ENCODE measurements at regions not wholly inside any gene's neighbourhood (a gene's known extent, or its start where the extent isn't known, plus 50 kb on each side); places are given as distances from the start of the nearest gene placed in this dataset.
"Not testable (repeated sequence)": the region's sequence is repeated elsewhere in the genome, so short reads cannot be mapped to it uniquely, and the experiment has no call there.

DNA sequence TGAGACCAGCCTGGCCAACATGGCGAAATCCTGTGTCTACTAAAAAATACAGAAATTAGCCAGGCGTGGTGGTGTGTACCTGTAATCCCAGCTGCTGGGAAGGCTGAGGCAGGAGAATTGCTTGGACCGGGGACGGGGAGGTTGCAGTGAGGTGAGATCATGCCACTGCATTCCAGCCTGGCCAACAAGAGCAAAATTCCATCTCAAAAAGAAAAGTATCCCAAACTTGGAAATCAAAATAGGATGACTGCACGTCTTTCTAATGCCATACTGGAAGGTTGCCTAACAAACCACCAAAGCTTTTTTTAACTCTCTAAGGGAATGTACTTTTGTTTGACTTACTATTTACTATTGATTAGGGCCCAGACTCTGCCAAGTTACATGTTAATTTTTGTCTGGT is 79.6 kb upstream of the PRSS12 start:
- H2AFZ ChIP-seq (replicated peaks; ENCODE audit: low read length, poor library complexity); H2BK120ac ChIP-seq (ENCODE audit: low read depth, low read length); H3K9me1 ChIP-seq (ENCODE audit: insufficient read depth, low read length); H2BK15ac ChIP-seq (ENCODE audit: low read depth, low read length); H3K56ac ChIP-seq (ENCODE audit: extremely low read depth, insufficient read depth, low read length); intact Hi-C loops (cut with micrococcal nuclease); H4K5ac ChIP-seq (ENCODE audit: low read depth, low read length); H2BK5ac ChIP-seq (ENCODE audit: low read depth, low read length, poor library complexity, severe bottlenecking); H4K8ac ChIP-seq (ENCODE audit: low read depth in 2 of 2, low read length in 2 of 2); H2BK20ac ChIP-seq (ENCODE audit: low read depth, low read length); H3K18ac ChIP-seq (ENCODE audit: low read depth, low read length); POLR2A ChIA-PET (ENCODE audit: unreplicated experiment); CTCF ChIA-PET; H2AK5ac ChIP-seq (ENCODE audit: low read depth, low read length); H3K27me3 ChIP-seq (ENCODE audit: control insufficient read depth, insufficient read depth, low read length); in situ Hi-C loops (cut with MboI; ENCODE audit: low sequenced_read_pairs); H3K4me1 ChIP-seq (ENCODE audit: control insufficient read depth, insufficient read depth, low read length); BruUV-seq (replicated peaks); H3K14ac ChIP-seq (replicated peaks; ENCODE audit: low read depth, low read length); ATAC-seq (ENCODE audit: low read depth); H2AK9ac ChIP-seq (replicated peaks; ENCODE audit: low read depth, low read length, poor library complexity); H3K79me1 ChIP-seq (ENCODE audit: low read depth in 1 of 2, low read length in 2 of 2); dilution Hi-C loops (cut with HindIII; ENCODE audit: low sequenced_read_pairs, unreplicated experiment); H4K91ac ChIP-seq (ENCODE audit: insufficient read depth, low read depth, low read length); DNase-seq; H3K4ac ChIP-seq (ENCODE audit: low read depth, low read length); H3K27ac ChIP-seq (ENCODE audit: insufficient read depth, low read length); H3K4me2 ChIP-seq (ENCODE audit: low read depth, low read length); H3K4me3 ChIP-seq (ENCODE audit: insufficient read depth, low read depth, low read length); H3K36me3 ChIP-seq (ENCODE audit: control insufficient read depth, insufficient read depth, low read length); H3K9me3 ChIP-seq (ENCODE audit: control insufficient read depth, insufficient read depth, low read length); H3K9ac ChIP-seq (ENCODE audit: low read depth, low read length); H3K23ac ChIP-seq (ENCODE audit: low read depth, low read length); H4K20me1 ChIP-seq (ENCODE audit: insufficient read depth, low read length): not testable (repeated sequence)
- WGBS, 2 experiments (ENCODE audit: extremely low coverage in 2 of 2, insufficient read length in 1 of 2), result no CpG with 5 or more reads among the region's 5 CpGs

DNA sequence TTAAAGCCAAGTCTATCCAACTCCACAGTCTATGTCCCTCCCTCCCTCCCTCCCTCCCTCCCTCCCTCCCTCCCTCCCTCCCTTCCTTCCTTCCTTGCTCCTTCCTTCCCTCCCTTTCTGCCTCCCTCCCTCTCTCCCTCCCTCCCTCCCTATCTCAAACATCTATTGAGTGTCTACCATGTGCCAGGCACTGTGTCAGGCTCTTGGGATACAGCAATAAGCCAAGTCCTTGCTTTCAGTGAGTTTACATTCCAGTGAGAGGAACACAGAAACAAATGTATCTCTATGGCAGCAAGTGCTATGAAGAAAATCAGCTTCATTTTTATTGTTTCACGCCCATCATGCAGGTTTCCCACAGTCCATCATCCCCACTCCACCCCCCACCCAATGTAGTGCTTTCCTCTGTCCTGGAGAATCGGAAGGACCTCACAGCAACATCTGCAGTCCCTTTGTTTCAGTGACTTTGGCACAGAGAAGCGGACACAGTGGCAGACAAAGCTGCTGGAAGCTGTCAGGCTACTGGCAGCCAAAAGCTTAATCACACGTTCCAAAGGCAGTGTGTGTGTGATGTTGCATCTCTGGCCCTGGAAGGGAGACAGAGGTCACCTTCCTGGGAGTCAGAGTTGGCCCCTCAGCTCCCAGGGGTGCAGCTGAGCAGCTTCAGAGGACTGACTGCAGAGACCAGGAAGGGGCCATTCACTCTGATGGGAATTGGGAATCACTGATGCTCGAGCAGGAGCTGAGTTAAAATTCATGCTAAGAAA is 81.0 kb upstream of the PRSS12 start:
- H3K4ac ChIP-seq (ENCODE audit: low read depth, low read length); H3K36me3 ChIP-seq (ENCODE audit: control insufficient read depth, insufficient read depth, low read length); H2BK20ac ChIP-seq (ENCODE audit: low read depth, low read length); H3K56ac ChIP-seq (ENCODE audit: extremely low read depth, insufficient read depth, low read length); H2AK9ac ChIP-seq (replicated peaks; ENCODE audit: low read depth, low read length, poor library complexity); H3K79me1 ChIP-seq (ENCODE audit: low read depth in 1 of 2, low read length in 2 of 2); H4K91ac ChIP-seq (ENCODE audit: insufficient read depth, low read depth, low read length); H3K18ac ChIP-seq (ENCODE audit: low read depth, low read length); CTCF ChIA-PET; H4K5ac ChIP-seq (ENCODE audit: low read depth, low read length); H3K9ac ChIP-seq (ENCODE audit: low read depth, low read length); H3K4me1 ChIP-seq (ENCODE audit: control insufficient read depth, insufficient read depth, low read length); POLR2A ChIA-PET (ENCODE audit: unreplicated experiment); H3K9me3 ChIP-seq (ENCODE audit: control insufficient read depth, insufficient read depth, low read length); H2BK120ac ChIP-seq (ENCODE audit: low read depth, low read length); H3K4me3 ChIP-seq (ENCODE audit: insufficient read depth, low read depth, low read length); in situ Hi-C loops (cut with MboI; ENCODE audit: low sequenced_read_pairs); intact Hi-C loops (cut with micrococcal nuclease); H3K27ac ChIP-seq (ENCODE audit: insufficient read depth, low read length); dilution Hi-C loops (cut with HindIII; ENCODE audit: low sequenced_read_pairs, unreplicated experiment); H3K4me2 ChIP-seq (ENCODE audit: low read depth, low read length); H4K8ac ChIP-seq (ENCODE audit: low read depth in 2 of 2, low read length in 2 of 2); H3K14ac ChIP-seq (replicated peaks; ENCODE audit: low read depth, low read length); H3K9me1 ChIP-seq (ENCODE audit: insufficient read depth, low read length); H2BK15ac ChIP-seq (ENCODE audit: low read depth, low read length); H2AFZ ChIP-seq (replicated peaks; ENCODE audit: low read length, poor library complexity); H2BK5ac ChIP-seq (ENCODE audit: low read depth, low read length, poor library complexity, severe bottlenecking); H4K20me1 ChIP-seq (ENCODE audit: insufficient read depth, low read length); ATAC-seq (ENCODE audit: low read depth); H2AK5ac ChIP-seq (ENCODE audit: low read depth, low read length); DNase-seq; H3K27me3 ChIP-seq (ENCODE audit: control insufficient read depth, insufficient read depth, low read length); H3K23ac ChIP-seq (ENCODE audit: low read depth, low read length); BruUV-seq (replicated peaks): not testable (repeated sequence)
- no CpG with 5 or more reads among the region's 5 CpGs for WGBS, 2 experiments (ENCODE audit: extremely low coverage in 2 of 2, insufficient read length in 1 of 2)

Measured in IMR-90 (cell line).